Activated T-helper 1 cell treated with anti-CD3 and anti-CD28 coated beads, Interleukin-12 subunit alpha, Interleukin-12 subunit beta, Interleukin-2, Interleukin-4 antibody, amounts not matched to agents 30 ng/mL and 10 ng/mL and 1 ng/mL, durations not matched to agents 14 hours and 24 hours and 36 hours (primary cell): ENCODE measurements at regions not wholly inside any gene's neighbourhood (a gene's known extent, or its start where the extent isn't known, plus 50 kb on each side); places are given as distances from the start of the nearest gene placed in this dataset.

Experiments
- DNase-seq: peaks from one replicate; pipeline ENCODE4 v3.0.0; 2021; ENCODE audit warnings: low spot score
- H3K27ac Mint-ChIP-seq: one replicate; pipeline ENCODE4 v1.8.0; 2021; ENCODE audit warnings: mild to moderate bottlenecking, mixed read lengths
- H3K27me3 Mint-ChIP-seq: one replicate; pipeline ENCODE4 v1.8.0; 2022; ENCODE audit warnings: mild to moderate bottlenecking, moderate library complexity, mixed read lengths; ENCODE audit not compliant: insufficient read depth
- H3K36me3 Mint-ChIP-seq: one replicate; pipeline ENCODE4 v1.8.0; 2021; ENCODE audit warnings: low read depth, mixed read lengths
- H3K4me1 Mint-ChIP-seq: one replicate; pipeline ENCODE4 v1.8.0; 2021; ENCODE audit warnings: low read depth, mixed read lengths
- H3K4me3 Mint-ChIP-seq: one replicate; pipeline ENCODE4 v1.8.0; 2021; ENCODE audit warnings: mild to moderate bottlenecking, moderate library complexity, mixed read lengths
- H3K9me3 Mint-ChIP-seq: one replicate; pipeline ENCODE4 v1.8.0; 2021; ENCODE audit warnings: mixed read lengths
- intact Hi-C: fragments of 100-400 bp; cut with micrococcal nuclease; formaldehyde crosslinking; loops from one replicate; pipeline ENCODE4 v1.15.1; 2024

GRCh38 chr15:91561371-91562100 lies 292.0 kb upstream of the SLCO3A1 start:
- H3K4me3 Mint-ChIP-seq = no peak overlapping the region
- H3K4me1 Mint-ChIP-seq = no peaks in the 10 kb centered on the region
- intact Hi-C loops = loop anchor here (10.0 kb wide), 1 partner anchor 273 kb away; no protein-coding TSS in a partner anchor
- DNase-seq = no peak
- no peaks in the 10 kb centered on the region for H3K36me3 Mint-ChIP-seq
- H3K27ac Mint-ChIP-seq = no peak overlapping the region
- no peaks in the 10 kb centered on the region for H3K9me3 Mint-ChIP-seq
- H3K27me3 Mint-ChIP-seq = peaks cover 9% of the 10 kb centered on the region

GRCh38 chr15:91562698-91563097 lies 290.8 kb upstream of the SLCO3A1 start:
- no peaks in the 10 kb centered on the region for H3K4me1 Mint-ChIP-seq
- H3K36me3 Mint-ChIP-seq = no peaks in the 10 kb centered on the region
- peaks cover 9% of the 10 kb centered on the region for H3K27me3 Mint-ChIP-seq
- no peak overlapping the region for H3K4me3 Mint-ChIP-seq
- no peaks in the 10 kb centered on the region for H3K9me3 Mint-ChIP-seq
- no peak overlapping the region for H3K27ac Mint-ChIP-seq
- intact Hi-C loops = loop anchor here (10.0 kb wide), 1 partner anchor 272 kb away; no protein-coding TSS in a partner anchor
- no peak for DNase-seq

- Mint-ChIP-seq H3K4me1 (no peaks in the 10 kb centered on the region), H3K4me3 (no peak overlapping the region), H3K27me3 (peaks cover 12% of the 10 kb centered on the region), H3K9me3 (no peaks in the 10 kb centered on the region), H3K27ac (no peak overlapping the region), H3K36me3 (no peaks in the 10 kb centered on the region)
- DNase-seq = no peak
- intact Hi-C loops = loop anchor here (10.0 kb wide), 1 partner anchor 270 kb away; no protein-coding TSS in a partner anchor
These were observed 288.9 kb upstream of the SLCO3A1 start for GRCh38 chr15:91564631-91565030.

- H3K4me1 Mint-ChIP-seq = no peaks in the 10 kb centered on the region
- intact Hi-C loops = loop anchor here (10.0 kb wide), 1 partner anchor 269 kb away; no protein-coding TSS in a partner anchor
- H3K27ac Mint-ChIP-seq = no peak overlapping the region
- H3K27me3 Mint-ChIP-seq = peaks cover 17% of the 10 kb centered on the region
- H3K36me3 Mint-ChIP-seq = peaks cover 1% of the 10 kb centered on the region
- no peak for DNase-seq
- H3K4me3 Mint-ChIP-seq = no peak overlapping the region
- H3K9me3 Mint-ChIP-seq = no peaks in the 10 kb centered on the region
These were observed 287.4 kb upstream of the SLCO3A1 start for GRCh38 chr15:91566141-91566540.

- peaks cover 1% of the 10 kb centered on the region for H3K36me3 Mint-ChIP-seq
- H3K27me3 Mint-ChIP-seq = peaks cover 15% of the 10 kb centered on the region
- no peak for DNase-seq
- no peak overlapping the region for H3K4me3 Mint-ChIP-seq
- no peak overlapping the region for H3K27ac Mint-ChIP-seq
- no peaks in the 10 kb centered on the region for H3K9me3 Mint-ChIP-seq
- H3K4me1 Mint-ChIP-seq = no peaks in the 10 kb centered on the region
- intact Hi-C loops = loop anchor here (10.0 kb wide), 1 partner anchor 267 kb away; no protein-coding TSS in a partner anchor
These were observed 285.5 kb upstream of the SLCO3A1 start for GRCh38 chr15:91568036-91568435.

- DNase-seq = no peak
- H3K36me3 Mint-ChIP-seq = peaks cover 1% of the 10 kb centered on the region
- no peaks in the 10 kb centered on the region for H3K4me1 Mint-ChIP-seq
- H3K4me3 Mint-ChIP-seq = no peak overlapping the region
- peaks cover 14% of the 10 kb centered on the region for H3K27me3 Mint-ChIP-seq
- no peak overlapping the region for H3K27ac Mint-ChIP-seq
- H3K9me3 Mint-ChIP-seq = no peaks in the 10 kb centered on the region
- intact Hi-C loops = no loop called here
These were observed 281.4 kb upstream of the SLCO3A1 start for GRCh38 chr15:91572110-91572509.

GRCh38 chr15:91576096-91576495 lies 277.4 kb upstream of the SLCO3A1 start:
- peaks cover 6% of the 10 kb centered on the region for H3K27me3 Mint-ChIP-seq
- no peaks in the 10 kb centered on the region for H3K4me1 Mint-ChIP-seq
- DNase-seq = no peak
- intact Hi-C loops = no loop called here
- no peak overlapping the region for H3K27ac Mint-ChIP-seq
- no peaks in the 10 kb centered on the region for H3K36me3 Mint-ChIP-seq
- no peak overlapping the region for H3K4me3 Mint-ChIP-seq
- no peaks in the 10 kb centered on the region for H3K9me3 Mint-ChIP-seq

GRCh38 chr15:91578511-91578910 lies 275.0 kb upstream of the SLCO3A1 start:
- Mint-ChIP-seq H3K36me3 (no peaks in the 10 kb centered on the region), H3K9me3 (no peaks in the 10 kb centered on the region), H3K27me3 (peaks cover 4% of the 10 kb centered on the region), H3K4me1 (no peaks in the 10 kb centered on the region), H3K27ac (no peak overlapping the region), H3K4me3 (no peak overlapping the region)
- intact Hi-C loops = no loop called here
- no peak for DNase-seq

GRCh38 chr15:91584895-91585294 lies 268.6 kb upstream of the SLCO3A1 start:
- DNase-seq = no peak
- intact Hi-C loops = no loop called here
- Mint-ChIP-seq H3K27me3 (peaks cover 7% of the 10 kb centered on the region), H3K27ac (no peak overlapping the region), H3K4me3 (no peak overlapping the region), H3K36me3 (no peaks in the 10 kb centered on the region), H3K9me3 (no peaks in the 10 kb centered on the region), H3K4me1 (no peaks in the 10 kb centered on the region)

GRCh38 chr15:91586560-91586959 lies 266.9 kb upstream of the SLCO3A1 start:
- Mint-ChIP-seq H3K4me3 (no peak overlapping the region), H3K36me3 (no peaks in the 10 kb centered on the region), H3K9me3 (no peaks in the 10 kb centered on the region), H3K4me1 (no peaks in the 10 kb centered on the region), H3K27me3 (peaks cover 7% of the 10 kb centered on the region), H3K27ac (no peak overlapping the region)
- intact Hi-C loops = no loop called here
- no peak for DNase-seq

- no peaks in the 10 kb centered on the region for H3K9me3 Mint-ChIP-seq
- no peak overlapping the region for H3K27ac Mint-ChIP-seq
- H3K36me3 Mint-ChIP-seq = no peaks in the 10 kb centered on the region
- no peaks in the 10 kb centered on the region for H3K4me1 Mint-ChIP-seq
- no peak overlapping the region for H3K4me3 Mint-ChIP-seq
- intact Hi-C loops = no loop called here
- no peak for DNase-seq
- peaks cover 8% of the 10 kb centered on the region for H3K27me3 Mint-ChIP-seq
These were observed 264.1 kb upstream of the SLCO3A1 start for GRCh38 chr15:91589360-91589759.

- no peak for DNase-seq
- intact Hi-C loops = no loop called here
- Mint-ChIP-seq H3K4me3 (no peak overlapping the region), H3K27me3 (peaks cover 7% of the 10 kb centered on the region), H3K27ac (no peak overlapping the region), H3K36me3 (no peaks in the 10 kb centered on the region), H3K9me3 (no peaks in the 10 kb centered on the region), H3K4me1 (no peaks in the 10 kb centered on the region)
These were observed 260.9 kb upstream of the SLCO3A1 start for GRCh38 chr15:91592567-91592966.

- Mint-ChIP-seq H3K4me1 (no peaks in the 10 kb centered on the region), H3K36me3 (no peaks in the 10 kb centered on the region), H3K27me3 (peaks cover 9% of the 10 kb centered on the region), H3K4me3 (no peak overlapping the region), H3K9me3 (no peaks in the 10 kb centered on the region), H3K27ac (no peak overlapping the region)
- intact Hi-C loops = no loop called here
- DNase-seq = no peak
These were observed 260.4 kb upstream of the SLCO3A1 start for GRCh38 chr15:91593067-91593466.
